Activated B cell treated with CpG ODN at 0.5 μM for 24 hours (primary cell): ENCODE measurements at regions not wholly inside any gene's neighbourhood (a gene's known extent, or its start where the extent isn't known, plus 50 kb on each side); places are given as distances from the start of the nearest gene placed in this dataset.

ENCODE experiments used
- ATAC-seq: fragments of 200-7000 bp; cut with Tn5 transposase; one replicate; pipeline ENCODE4 v1.10.0; 2021; ENCODE audit warnings: low read depth, mild to moderate bottlenecking, moderate library complexity
- CTCF ChIA-PET: fragments of 350-600 bp; sonication (Branson Sonifier 250); formaldehyde crosslinking; loops from one replicate; lab custom pipeline; 2021; ENCODE audit warnings: antibody characterized with exemption; lab: Charles Lee
- POLR2A ChIA-PET: fragments of 350-600 bp; sonication (Branson Sonifier 250); formaldehyde crosslinking; loops from one replicate; lab custom pipeline; 2021; ENCODE audit warnings: antibody characterized with exemption; lab: Charles Lee
- DNase-seq: peaks from one replicate; pipeline ENCODE4 v3.0.0; 2022
- H3K27ac Mint-ChIP-seq: one replicate; pipeline ENCODE4 v1.8.0; 2020; ENCODE audit warnings: mixed read lengths
- H3K27me3 Mint-ChIP-seq: one replicate; pipeline ENCODE4 v1.8.0; 2021; ENCODE audit warnings: mixed read lengths
- H3K36me3 Mint-ChIP-seq: one replicate; pipeline ENCODE4 v1.8.0; 2021; ENCODE audit warnings: low read depth, mixed read lengths
- H3K4me1 Mint-ChIP-seq: one replicate; pipeline ENCODE4 v1.8.0; 2021; ENCODE audit warnings: mixed read lengths
- H3K4me3 Mint-ChIP-seq: one replicate; pipeline ENCODE4 v1.8.0; 2020; ENCODE audit warnings: mild to moderate bottlenecking, mixed read lengths
- H3K9me3 Mint-ChIP-seq: one replicate; pipeline ENCODE4 v1.8.0; 2020; ENCODE audit warnings: mixed read lengths
- intact Hi-C: fragments of 100-400 bp; cut with micrococcal nuclease; formaldehyde crosslinking; loops from one replicate; pipeline ENCODE4 v1.15.1; 2024
- TF ChIP-seq, protein P1 (sequence below): fragments of 200-600 bp; IDR thresholded peaks from one replicate; pipeline ENCODE4 v1.8.0; 2022; ENCODE audit warnings: antibody characterized with exemption, mild to moderate bottlenecking

DNA sequence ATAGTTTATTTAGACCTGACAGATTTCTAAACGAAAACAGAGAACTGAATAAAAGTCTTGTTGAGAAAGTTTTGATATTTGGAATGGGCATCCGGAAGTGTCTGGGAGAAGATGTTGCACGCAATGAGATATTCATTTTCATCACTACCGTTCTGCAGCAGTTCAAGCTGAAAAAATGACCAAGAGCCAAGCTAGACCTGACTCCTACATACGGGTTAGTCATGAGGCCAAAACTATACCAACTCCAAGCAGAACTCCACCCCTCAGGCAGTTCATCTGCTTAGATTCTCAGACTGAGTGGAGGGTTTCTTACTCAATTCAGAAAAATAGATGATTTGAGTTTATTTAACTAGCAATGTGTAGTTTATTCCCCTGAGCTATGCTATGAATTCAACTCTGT is 95.4 kb upstream of the ANXA1 start:
- peaks cover 3% of the 10 kb centered on the region for H3K27me3 Mint-ChIP-seq
- no peaks in the 10 kb centered on the region for H3K4me1 Mint-ChIP-seq
- no peak overlapping the region for H3K27ac Mint-ChIP-seq
- no peak for DNase-seq
- no peaks in the 10 kb centered on the region for H3K36me3 Mint-ChIP-seq
- no peaks in the 10 kb centered on the region for H3K9me3 Mint-ChIP-seq
- ChIA-PET CTCF (no interaction called here), POLR2A (no interaction called here)
- TF ChIP-seq, protein P1, sequence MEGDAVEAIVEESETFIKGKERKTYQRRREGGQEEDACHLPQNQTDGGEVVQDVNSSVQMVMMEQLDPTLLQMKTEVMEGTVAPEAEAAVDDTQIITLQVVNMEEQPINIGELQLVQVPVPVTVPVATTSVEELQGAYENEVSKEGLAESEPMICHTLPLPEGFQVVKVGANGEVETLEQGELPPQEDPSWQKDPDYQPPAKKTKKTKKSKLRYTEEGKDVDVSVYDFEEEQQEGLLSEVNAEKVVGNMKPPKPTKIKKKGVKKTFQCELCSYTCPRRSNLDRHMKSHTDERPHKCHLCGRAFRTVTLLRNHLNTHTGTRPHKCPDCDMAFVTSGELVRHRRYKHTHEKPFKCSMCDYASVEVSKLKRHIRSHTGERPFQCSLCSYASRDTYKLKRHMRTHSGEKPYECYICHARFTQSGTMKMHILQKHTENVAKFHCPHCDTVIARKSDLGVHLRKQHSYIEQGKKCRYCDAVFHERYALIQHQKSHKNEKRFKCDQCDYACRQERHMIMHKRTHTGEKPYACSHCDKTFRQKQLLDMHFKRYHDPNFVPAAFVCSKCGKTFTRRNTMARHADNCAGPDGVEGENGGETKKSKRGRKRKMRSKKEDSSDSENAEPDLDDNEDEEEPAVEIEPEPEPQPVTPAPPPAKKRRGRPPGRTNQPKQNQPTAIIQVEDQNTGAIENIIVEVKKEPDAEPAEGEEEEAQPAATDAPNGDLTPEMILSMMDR, result no peak
- intact Hi-C loops, result no loop called here
- no peak for ATAC-seq
- no peak overlapping the region for H3K4me3 Mint-ChIP-seq

DNA sequence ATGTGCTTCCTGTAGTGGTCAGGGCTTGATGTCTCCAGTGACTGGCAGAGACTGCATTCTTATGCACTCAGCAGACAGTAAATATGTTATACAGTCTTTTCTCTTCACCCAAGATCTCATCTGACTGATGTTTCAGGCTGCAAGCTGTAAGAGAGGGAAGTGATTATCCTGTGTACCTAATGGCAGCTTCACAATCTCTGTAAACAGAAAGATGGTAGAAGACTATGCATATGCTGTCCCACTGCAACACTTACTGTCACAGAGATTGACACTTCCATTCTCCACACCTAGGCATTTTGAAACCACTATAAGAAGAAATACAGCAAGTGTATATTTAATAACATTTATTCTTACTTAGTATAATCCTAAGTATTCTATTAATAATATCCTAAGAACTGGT is 97.6 kb upstream of the ANXA1 start:
- ChIA-PET CTCF (no interaction called here), POLR2A (no interaction called here)
- H3K4me3 Mint-ChIP-seq, result no peak overlapping the region
- no peak overlapping the region for H3K27ac Mint-ChIP-seq
- H3K9me3 Mint-ChIP-seq, result no peaks in the 10 kb centered on the region
- intact Hi-C loops, result no loop called here
- peaks cover 3% of the 10 kb centered on the region for H3K27me3 Mint-ChIP-seq
- ATAC-seq (no peak), DNase-seq (no peak)
- no peaks in the 10 kb centered on the region for H3K4me1 Mint-ChIP-seq
- TF ChIP-seq, protein P1, result no peak
- H3K36me3 Mint-ChIP-seq, result no peaks in the 10 kb centered on the region

DNA sequence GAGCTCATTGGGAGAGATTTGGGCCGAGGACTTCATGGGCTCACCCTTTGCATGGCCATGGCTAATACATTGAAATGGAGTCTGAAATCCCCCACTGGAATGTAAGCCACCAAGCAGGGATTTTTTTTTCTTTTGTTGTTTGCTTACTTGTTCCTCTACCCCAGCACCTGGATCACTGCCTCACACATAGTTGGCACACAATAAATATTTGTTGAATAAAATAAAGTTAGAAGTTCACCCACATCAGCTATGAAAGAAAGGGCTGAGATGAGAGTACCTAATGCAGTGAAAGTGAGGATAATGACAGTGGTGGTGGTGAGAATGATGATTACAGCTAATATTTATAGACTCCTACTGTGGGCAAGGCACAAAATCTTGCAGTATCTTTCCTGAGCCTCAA is 98.1 kb upstream of the ANXA1 start:
- CTCF ChIA-PET, result no interaction called here
- H3K9me3 Mint-ChIP-seq, result no peaks in the 10 kb centered on the region
- TF ChIP-seq, protein P1, result no peak
- no peak for ATAC-seq
- no peak overlapping the region for H3K4me3 Mint-ChIP-seq
- H3K27ac Mint-ChIP-seq, result no peak overlapping the region
- no peak for DNase-seq
- POLR2A ChIA-PET, result no interaction called here
- H3K27me3 Mint-ChIP-seq, result peaks cover 3% of the 10 kb centered on the region
- no peaks in the 10 kb centered on the region for H3K4me1 Mint-ChIP-seq
- H3K36me3 Mint-ChIP-seq, result no peaks in the 10 kb centered on the region
- intact Hi-C loops, result no loop called here

DNA sequence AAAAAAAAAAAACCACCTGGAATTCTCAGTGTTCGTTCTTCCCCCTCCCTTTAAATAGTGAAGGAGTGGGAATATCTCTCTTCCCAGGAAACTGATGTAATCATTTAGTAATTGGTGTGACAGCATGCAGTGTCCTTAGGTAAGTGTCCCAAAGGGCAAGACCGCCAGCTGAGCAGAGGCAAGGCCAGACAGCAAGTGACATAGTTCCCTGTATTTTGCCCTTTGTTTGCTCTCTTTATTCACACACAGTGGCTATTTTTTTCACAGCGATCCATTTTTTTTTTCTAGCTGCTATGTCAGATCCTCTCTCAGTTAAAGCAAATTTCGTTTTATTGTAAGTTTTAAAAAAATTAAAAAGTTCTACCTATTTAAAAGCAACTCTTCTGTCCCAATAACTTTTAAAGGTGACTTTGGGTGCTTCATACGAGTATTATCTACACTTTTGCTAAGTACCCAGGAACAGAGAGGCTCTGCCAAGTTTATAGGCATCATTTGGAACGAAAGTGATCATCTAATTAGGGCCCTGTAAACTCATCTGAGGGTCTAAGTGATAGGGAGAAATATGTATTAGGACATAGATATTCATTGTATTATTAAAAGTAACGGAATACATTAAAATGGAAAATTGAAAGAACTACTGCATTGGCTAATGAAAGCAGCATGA is 98.2 kb upstream of the ALDH1A1 start:
- DNase-seq, result no peak
- Mint-ChIP-seq H3K27me3 (peaks cover 3% of the 10 kb centered on the region), H3K27ac (no peak overlapping the region), H3K4me3 (no peak overlapping the region), H3K4me1 (no peaks in the 10 kb centered on the region), H3K36me3 (no peaks in the 10 kb centered on the region), H3K9me3 (no peaks in the 10 kb centered on the region)
- TF ChIP-seq, protein P1, result no peak
- ATAC-seq, result no peak
- intact Hi-C loops, result no loop called here
- CTCF ChIA-PET, result no interaction called here
- POLR2A ChIA-PET, result no interaction called here

DNA sequence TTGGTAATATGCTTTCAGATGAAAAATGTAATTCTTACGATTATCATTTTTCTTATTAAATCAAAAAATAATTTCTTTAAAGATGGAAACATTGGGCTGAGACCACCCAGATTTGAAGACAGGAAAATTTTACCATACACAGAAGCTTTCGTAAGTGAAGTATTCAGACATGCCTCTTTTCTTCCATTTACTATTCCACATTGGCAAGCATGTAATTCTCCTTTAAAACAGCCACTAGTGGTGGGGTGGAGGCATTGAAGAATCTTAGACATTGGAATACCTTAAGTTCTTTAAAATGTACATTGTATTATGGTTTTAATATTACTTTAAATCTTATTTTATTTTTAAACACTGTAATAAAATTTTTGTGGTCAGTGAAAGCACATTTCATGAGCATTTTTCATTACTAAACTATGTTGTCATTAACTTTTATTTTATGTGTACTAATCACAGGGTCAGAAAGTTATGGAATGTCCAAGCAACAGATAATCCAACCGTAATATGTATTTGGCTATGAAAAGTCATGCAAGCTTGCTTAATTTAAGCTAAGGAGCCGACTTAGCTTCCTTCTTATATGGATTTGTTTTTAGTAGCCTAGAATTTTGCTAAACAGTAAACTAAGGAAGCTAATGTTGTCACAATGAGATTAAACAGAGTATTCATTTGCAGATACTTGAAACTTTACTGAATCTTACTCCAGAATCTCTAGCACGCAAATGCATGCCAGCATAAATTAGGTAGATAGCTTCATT is 97.4 kb upstream of the ALDH1A1 start:
- Mint-ChIP-seq H3K4me3 (no peak overlapping the region), H3K4me1 (no peaks in the 10 kb centered on the region), H3K27ac (no peak overlapping the region), H3K27me3 (peaks cover 3% of the 10 kb centered on the region), H3K9me3 (no peaks in the 10 kb centered on the region), H3K36me3 (no peaks in the 10 kb centered on the region)
- ATAC-seq (no peak), DNase-seq (no peak)
- CTCF ChIA-PET, result no interaction called here
- intact Hi-C loops, result no loop called here
- TF ChIP-seq, protein P1, result no peak
- POLR2A ChIA-PET, result no interaction called here
